ENCODE measurements at regions not wholly inside any gene's neighbourhood (a gene's known extent, or its start where the extent isn't known, plus 50 kb on each side); places are given as distances from the start of the nearest gene placed in this dataset.

GRCh38 chr17:69969897-69970296 lies 105.1 kb upstream of the KCNJ16 start:
- DNase-seq (ENCODE audit: low read depth, low spot score), result no peak
- Histone ChIP-seq H3K4me3 (no peak overlapping the region), H3K9ac (ENCODE audit: insufficient read length) (no peak overlapping the region), H3K36me3 (ENCODE audit: insufficient read depth, low read length) (no peaks in the 10 kb centered on the region), H3K27ac (no peak overlapping the region), H3K9me3 (ENCODE audit: low read depth, low read length) (no peaks in the 10 kb centered on the region)
- TF ChIP-seq FOXP2 (optimal IDR thresholded peaks at IDR 0.05; ENCODE audit: control extremely low read depth, extremely low read length, insufficient read depth), result no peak
- TF ChIP-seq EZH2 (IDR thresholded peaks at IDR 0.05), result no peak
- TF ChIP-seq POLR2AphosphoS5 (IDR thresholded peaks at IDR 0.05; ENCODE audit: borderline replicate concordance, low read depth, low read length), result no peak

- TF ChIP-seq POLR2AphosphoS5 (IDR thresholded peaks at IDR 0.05; ENCODE audit: borderline replicate concordance, low read depth, low read length), result no peak
- TF ChIP-seq EZH2 (IDR thresholded peaks at IDR 0.05), result no peak
- no peak for TF ChIP-seq FOXP2 (optimal IDR thresholded peaks at IDR 0.05; ENCODE audit: control extremely low read depth, extremely low read length, insufficient read depth)
- no peak overlapping the region for H3K9ac ChIP-seq (ENCODE audit: insufficient read length)
- DNase-seq (ENCODE audit: low read depth, low spot score), result no peak
- no peak overlapping the region for H3K27ac ChIP-seq
- H3K36me3 ChIP-seq (ENCODE audit: insufficient read depth, low read length), result no peaks in the 10 kb centered on the region
- H3K9me3 ChIP-seq (ENCODE audit: low read depth, low read length), result no peaks in the 10 kb centered on the region
- H3K4me3 ChIP-seq, result no peak overlapping the region
Observed at GRCh38 chr17:69972251-69972650, 102.8 kb upstream of the KCNJ16 start.

GRCh38 chr17:69975808-69976207 lies 99.2 kb upstream of the KCNJ16 start:
- no peak overlapping the region for H3K27ac ChIP-seq
- H3K9ac ChIP-seq (ENCODE audit: insufficient read length), result no peak overlapping the region
- no peaks in the 10 kb centered on the region for H3K9me3 ChIP-seq (ENCODE audit: low read depth, low read length)
- no peak for TF ChIP-seq FOXP2 (optimal IDR thresholded peaks at IDR 0.05; ENCODE audit: control extremely low read depth, extremely low read length, insufficient read depth)
- TF ChIP-seq POLR2AphosphoS5 (IDR thresholded peaks at IDR 0.05; ENCODE audit: borderline replicate concordance, low read depth, low read length), result no peak
- TF ChIP-seq EZH2 (IDR thresholded peaks at IDR 0.05), result no peak
- no peaks in the 10 kb centered on the region for H3K36me3 ChIP-seq (ENCODE audit: insufficient read depth, low read length)
- no peak for DNase-seq (ENCODE audit: low read depth, low spot score)
- no peak overlapping the region for H3K4me3 ChIP-seq

GRCh38 chr17:69978056-69978646 lies 96.9 kb upstream of the KCNJ16 start:
- Histone ChIP-seq H3K9me3 (ENCODE audit: low read depth, low read length) (no peaks in the 10 kb centered on the region), H3K36me3 (ENCODE audit: insufficient read depth, low read length) (no peaks in the 10 kb centered on the region), H3K27ac (no peak overlapping the region), H3K4me3 (no peak overlapping the region), H3K9ac (ENCODE audit: insufficient read length) (no peak overlapping the region)
- TF ChIP-seq EZH2 (IDR thresholded peaks at IDR 0.05) (no peak), FOXP2 (optimal IDR thresholded peaks at IDR 0.05; ENCODE audit: control extremely low read depth, extremely low read length, insufficient read depth) (no peak), POLR2AphosphoS5 (IDR thresholded peaks at IDR 0.05; ENCODE audit: borderline replicate concordance, low read depth, low read length) (no peak)
- no peak for DNase-seq (ENCODE audit: low read depth, low spot score)

GRCh38 chr17:69981441-69981840 lies 93.6 kb upstream of the KCNJ16 start:
- no peak overlapping the region for H3K9ac ChIP-seq (ENCODE audit: insufficient read length)
- no peak for DNase-seq (ENCODE audit: low read depth, low spot score)
- H3K4me3 ChIP-seq, result no peak overlapping the region
- no peak for TF ChIP-seq FOXP2 (optimal IDR thresholded peaks at IDR 0.05; ENCODE audit: control extremely low read depth, extremely low read length, insufficient read depth)
- no peak for TF ChIP-seq POLR2AphosphoS5 (IDR thresholded peaks at IDR 0.05; ENCODE audit: borderline replicate concordance, low read depth, low read length)
- no peak for TF ChIP-seq EZH2 (IDR thresholded peaks at IDR 0.05)
- no peak overlapping the region for H3K27ac ChIP-seq
- H3K9me3 ChIP-seq (ENCODE audit: low read depth, low read length), result no peaks in the 10 kb centered on the region
- no peaks in the 10 kb centered on the region for H3K36me3 ChIP-seq (ENCODE audit: insufficient read depth, low read length)

GRCh38 chr17:69995476-69995875 lies 79.5 kb upstream of the KCNJ16 start:
- no peak overlapping the region for H3K4me3 ChIP-seq
- H3K36me3 ChIP-seq (ENCODE audit: insufficient read depth, low read length), result no peaks in the 10 kb centered on the region
- H3K27ac ChIP-seq, result no peak overlapping the region
- no peak overlapping the region for H3K9ac ChIP-seq (ENCODE audit: insufficient read length)
- no peak for DNase-seq (ENCODE audit: low read depth, low spot score)
- TF ChIP-seq POLR2AphosphoS5 (IDR thresholded peaks at IDR 0.05; ENCODE audit: borderline replicate concordance, low read depth, low read length) (no peak), FOXP2 (optimal IDR thresholded peaks at IDR 0.05; ENCODE audit: control extremely low read depth, extremely low read length, insufficient read depth) (no peak), EZH2 (IDR thresholded peaks at IDR 0.05) (no peak)
- H3K9me3 ChIP-seq (ENCODE audit: low read depth, low read length), result no peaks in the 10 kb centered on the region

GRCh38 chr17:69997332-69997731 lies 77.7 kb upstream of the KCNJ16 start:
- Histone ChIP-seq H3K9me3 (ENCODE audit: low read depth, low read length) (no peaks in the 10 kb centered on the region), H3K36me3 (ENCODE audit: insufficient read depth, low read length) (no peaks in the 10 kb centered on the region), H3K9ac (ENCODE audit: insufficient read length) (no peak overlapping the region), H3K4me3 (no peak overlapping the region), H3K27ac (no peak overlapping the region)
- TF ChIP-seq EZH2 (IDR thresholded peaks at IDR 0.05) (no peak), FOXP2 (optimal IDR thresholded peaks at IDR 0.05; ENCODE audit: control extremely low read depth, extremely low read length, insufficient read depth) (no peak), POLR2AphosphoS5 (IDR thresholded peaks at IDR 0.05; ENCODE audit: borderline replicate concordance, low read depth, low read length) (no peak)
- no peak for DNase-seq (ENCODE audit: low read depth, low spot score)

GRCh38 chr17:69999253-69999652 lies 75.8 kb upstream of the KCNJ16 start:
- no peaks in the 10 kb centered on the region for H3K9me3 ChIP-seq (ENCODE audit: low read depth, low read length)
- H3K27ac ChIP-seq, result no peak overlapping the region
- DNase-seq (ENCODE audit: low read depth, low spot score), result no peak
- H3K4me3 ChIP-seq, result no peak overlapping the region
- no peak overlapping the region for H3K9ac ChIP-seq (ENCODE audit: insufficient read length)
- TF ChIP-seq EZH2 (IDR thresholded peaks at IDR 0.05) (no peak), FOXP2 (optimal IDR thresholded peaks at IDR 0.05; ENCODE audit: control extremely low read depth, extremely low read length, insufficient read depth) (no peak), POLR2AphosphoS5 (IDR thresholded peaks at IDR 0.05; ENCODE audit: borderline replicate concordance, low read depth, low read length) (no peak)
- H3K36me3 ChIP-seq (ENCODE audit: insufficient read depth, low read length), result no peaks in the 10 kb centered on the region

GRCh38 chr17:70006159-70006558 lies 68.9 kb upstream of the KCNJ16 start:
- no peak overlapping the region for H3K27ac ChIP-seq
- no peak for TF ChIP-seq EZH2 (IDR thresholded peaks at IDR 0.05)
- no peaks in the 10 kb centered on the region for H3K36me3 ChIP-seq (ENCODE audit: insufficient read depth, low read length)
- H3K9me3 ChIP-seq (ENCODE audit: low read depth, low read length), result no peaks in the 10 kb centered on the region
- no peak overlapping the region for H3K4me3 ChIP-seq
- DNase-seq (ENCODE audit: low read depth, low spot score), result no peak
- H3K9ac ChIP-seq (ENCODE audit: insufficient read length), result no peak overlapping the region
